IMR-90 (cell line): ENCODE measurements at regions not wholly inside any gene's neighbourhood (a gene's known extent, or its start where the extent isn't known, plus 50 kb on each side); places are given as distances from the start of the nearest gene placed in this dataset.

Source experiments
- CEBPB ChIP-seq: IDR thresholded peaks from 2 replicates; pipeline ENCODE4 v1.6.1; 2012; ENCODE audit warnings: low read depth, low read length, improper control_type of control experiment
- CTCF ChIP-seq: conservative IDR thresholded peaks from 2 replicates; pipeline ENCODE4 v1.5.1; 2012; ENCODE audit warnings: mild to moderate bottlenecking, low read depth, low read length, improper control_type of control experiment
- MAFK ChIP-seq: IDR thresholded peaks from 2 replicates; pipeline ENCODE4 v1.6.1; 2012; ENCODE audit warnings: low read depth, low read length, improper control_type of control experiment
- RAD21 ChIP-seq: IDR thresholded peaks from 2 replicates; pipeline ENCODE4 v1.6.1; 2012; ENCODE audit warnings: low read length, improper control_type of control experiment
- RCOR1 ChIP-seq: IDR thresholded peaks from 2 replicates; pipeline ENCODE4 v1.6.1; 2012; ENCODE audit warnings: mild to moderate bottlenecking, low read length, improper control_type of control experiment; ENCODE audit not compliant: insufficient replicate concordance
- RFX5 ChIP-seq: IDR thresholded peaks from 2 replicates; pipeline ENCODE4 v1.8.0; 2012; ENCODE audit warnings: low read depth, mild to moderate bottlenecking, low read length, moderate library complexity
- USF2 ChIP-seq: fragments of 150-350 bp; IDR thresholded peaks from 2 replicates; pipeline ENCODE4 v1.6.1; 2017; ENCODE audit warnings: mild to moderate bottlenecking, antibody characterized with exemption, low read length, low read depth

- TF ChIP-seq CTCF (no peak), CEBPB (no peak), MAFK (no peak), RAD21 (no peak), USF2 (no peak), RCOR1 (no peak), RFX5 (no peak)
These were observed 63.0 kb upstream of the UXS1 start for GRCh38 chr2:106257135-106257534.
